HuH-7.5 (cell line): ENCODE measurements at regions not wholly inside any gene's neighbourhood (a gene's known extent, or its start where the extent isn't known, plus 50 kb on each side); places are given as distances from the start of the nearest gene placed in this dataset.
"Not testable (repeated sequence)": the region's sequence is repeated elsewhere in the genome, so short reads cannot be mapped to it uniquely, and the experiment has no call there.

Source experiments
- DNase-seq: peaks from one replicate; pipeline ENCODE4 v3.0.0; 2011; ENCODE audit warnings: low spot score

DNA sequence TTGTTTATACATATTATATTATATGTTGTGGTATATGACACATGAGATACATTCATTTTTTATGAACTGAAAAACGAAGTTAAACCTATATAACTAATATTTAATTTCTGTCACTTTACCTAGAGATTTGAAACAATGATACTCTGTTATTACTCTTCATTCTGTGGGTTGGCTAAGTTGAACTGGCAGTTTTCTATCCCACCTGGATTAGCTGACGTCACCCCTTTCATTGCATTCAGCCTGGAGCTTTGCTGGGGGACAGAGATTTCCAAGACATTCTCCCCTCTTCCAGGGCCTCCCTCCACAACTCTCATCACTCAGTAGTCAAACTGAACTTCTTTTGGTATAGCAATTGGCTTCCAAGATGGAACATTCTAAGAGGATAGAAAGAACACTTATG, 309.2 kb upstream of the SATB1 start:
- no peak for DNase-seq

DNA sequence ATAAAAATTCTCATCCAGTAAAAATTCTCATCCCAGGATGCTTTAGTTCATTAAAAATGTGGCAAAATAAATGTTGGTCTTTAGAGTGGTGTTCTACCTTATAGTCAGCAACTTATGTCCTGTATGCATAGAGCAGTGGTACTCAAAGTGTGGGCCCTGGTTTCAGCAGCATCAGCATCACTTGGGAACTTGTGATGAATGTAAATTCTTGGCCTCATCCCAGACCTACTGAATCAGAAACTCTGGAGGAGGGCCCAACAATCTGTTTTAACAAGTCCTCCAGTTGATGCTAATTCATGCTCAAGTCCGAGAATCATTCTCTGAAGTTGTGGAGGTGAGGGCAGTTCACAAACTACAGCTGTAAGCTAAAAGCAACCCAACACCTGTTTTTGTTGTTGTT, 307.3 kb upstream of the SATB1 start:
- no peak for DNase-seq

DNA sequence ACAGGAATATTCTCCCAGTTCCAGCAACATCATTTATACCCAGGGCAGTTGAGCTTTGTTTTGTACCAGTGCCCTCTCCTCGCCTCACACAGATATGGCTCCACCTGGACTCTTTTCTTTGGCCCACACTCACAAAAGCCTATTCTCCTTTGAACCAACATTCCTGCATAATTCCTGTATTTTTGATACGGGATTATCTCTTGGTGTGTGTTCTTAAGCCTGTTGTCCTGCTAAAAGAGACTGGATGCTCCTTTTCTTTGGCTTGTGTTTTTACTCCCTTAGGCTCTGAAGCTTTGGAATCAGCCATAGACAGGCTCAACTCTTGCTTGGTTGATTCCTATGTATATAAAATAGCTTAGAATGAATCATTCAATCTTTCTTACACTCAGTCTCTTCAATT, 305.4 kb upstream of the SATB1 start:
- no peak for DNase-seq

DNA sequence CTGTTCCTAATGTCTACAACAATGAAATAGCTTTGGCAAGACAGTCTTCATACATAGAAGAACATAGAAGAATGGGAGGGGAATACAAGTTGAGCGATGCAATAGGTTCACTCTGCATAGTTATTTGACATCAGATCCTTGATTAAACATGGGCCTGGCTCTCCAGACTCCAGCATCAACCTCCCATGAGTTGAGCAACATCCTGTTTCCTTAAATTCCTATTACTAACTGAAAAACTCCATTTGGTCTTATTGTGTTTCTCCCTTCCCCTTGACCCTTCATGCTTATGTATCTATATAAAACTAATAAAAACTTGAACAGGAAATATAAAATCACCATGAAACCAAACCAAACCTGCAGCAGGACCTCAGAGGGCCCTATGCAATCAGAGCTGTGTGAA, 304.5 kb upstream of the SATB1 start:
- DNase-seq = no peak

DNA sequence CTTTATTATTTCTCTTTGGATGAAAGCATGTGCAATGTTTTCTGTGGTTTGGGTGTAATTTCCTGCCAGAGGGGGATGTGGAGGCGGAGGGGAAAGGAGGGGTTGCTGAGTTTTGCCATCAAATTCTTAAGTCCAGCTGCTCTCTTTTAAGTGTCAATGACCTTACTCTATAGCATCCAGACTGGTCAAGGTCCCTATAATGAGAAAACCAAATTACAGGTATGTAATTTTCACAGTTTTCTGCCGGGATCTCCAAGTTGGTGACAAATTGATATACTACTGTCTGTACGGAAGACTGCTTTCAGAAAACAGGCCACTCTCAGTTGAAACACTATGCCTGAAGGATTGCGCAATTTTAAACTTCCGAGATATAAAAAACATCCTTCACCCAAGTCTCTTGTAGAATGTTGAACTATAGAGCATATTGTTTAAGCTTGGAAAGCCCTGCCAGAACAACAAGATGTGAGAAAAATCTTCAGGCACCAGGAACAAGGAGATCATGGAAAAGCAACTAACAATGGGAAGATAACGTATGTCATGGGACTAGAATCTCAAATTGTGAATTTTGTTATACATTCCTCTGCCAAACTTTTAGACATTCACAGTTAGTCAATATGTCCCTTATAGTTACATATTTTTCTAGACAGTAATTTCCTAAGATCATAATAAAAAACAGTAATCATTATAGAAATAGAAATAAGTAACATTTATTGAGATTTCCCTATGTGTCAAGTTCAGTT, 300.7 kb upstream of the SATB1 start:
- no peak for DNase-seq

DNA sequence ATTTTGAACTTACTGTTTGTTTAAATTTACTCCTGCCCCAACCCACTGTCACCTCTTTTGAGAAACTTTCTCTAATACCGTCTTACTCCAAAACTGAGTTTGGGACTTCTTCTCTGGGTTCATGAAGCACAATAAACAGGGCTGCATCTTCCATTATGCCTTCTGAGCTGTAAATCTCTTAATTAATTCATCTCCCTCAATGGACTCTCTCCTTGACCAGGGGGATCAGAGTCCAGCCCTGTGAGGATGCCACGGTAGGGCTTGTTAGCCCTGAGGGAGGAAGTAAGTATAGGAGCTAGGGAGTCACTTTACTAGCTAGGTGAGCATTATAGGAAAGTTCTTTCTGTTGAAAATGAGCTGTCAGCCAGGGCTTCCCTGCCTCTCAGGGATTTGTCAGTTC, 299.3 kb upstream of the SATB1 start:
- no peak for DNase-seq

DNA sequence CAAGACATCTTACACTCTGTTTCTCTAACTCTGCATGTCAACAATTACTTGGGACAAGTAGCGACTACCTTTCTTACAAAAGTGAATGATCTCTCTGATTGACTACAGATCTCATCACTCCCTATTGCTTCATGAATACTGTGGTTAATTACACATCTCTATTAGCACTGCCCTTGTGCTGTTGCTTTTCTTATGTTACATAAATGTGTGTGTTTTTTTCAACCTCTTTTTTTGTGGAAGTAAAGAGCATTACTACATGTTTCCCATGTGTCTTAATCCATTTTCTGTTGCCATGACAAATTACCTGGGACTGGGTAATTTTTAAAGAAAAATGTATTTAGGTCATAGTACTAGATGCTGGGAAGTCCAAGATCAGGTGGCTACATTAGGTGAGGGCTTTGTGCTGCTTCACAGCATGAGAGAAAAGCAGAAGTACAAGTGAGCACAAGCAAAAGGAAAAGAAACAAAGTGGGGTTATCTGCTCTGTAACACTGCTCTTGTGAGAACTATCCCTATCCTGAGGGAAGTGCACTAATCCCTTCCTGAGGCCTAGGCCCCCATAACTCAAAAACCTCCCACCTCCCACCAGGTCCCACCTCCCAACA, 298.2 kb upstream of the SATB1 start:
- no peak for DNase-seq

DNA sequence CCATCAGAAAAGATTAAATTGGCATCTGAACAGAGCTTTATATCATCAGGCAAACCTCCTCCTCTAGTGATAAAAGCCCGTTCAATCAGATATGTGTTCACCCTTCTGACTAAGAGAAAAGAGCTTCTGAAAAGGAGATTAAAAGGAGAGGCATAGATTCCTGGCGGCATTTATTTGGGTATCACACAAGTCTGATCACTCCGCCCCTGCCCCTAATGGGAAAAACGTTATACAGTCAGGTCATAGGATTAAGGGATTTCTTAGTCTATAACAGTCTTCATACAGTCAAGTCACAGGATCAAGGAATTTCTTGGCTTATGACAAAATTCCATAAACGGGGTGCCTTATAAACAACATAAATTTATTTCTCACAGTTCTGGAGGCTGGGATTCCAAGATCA, 295.4 kb upstream of the SATB1 start:
- no peak for DNase-seq

DNA sequence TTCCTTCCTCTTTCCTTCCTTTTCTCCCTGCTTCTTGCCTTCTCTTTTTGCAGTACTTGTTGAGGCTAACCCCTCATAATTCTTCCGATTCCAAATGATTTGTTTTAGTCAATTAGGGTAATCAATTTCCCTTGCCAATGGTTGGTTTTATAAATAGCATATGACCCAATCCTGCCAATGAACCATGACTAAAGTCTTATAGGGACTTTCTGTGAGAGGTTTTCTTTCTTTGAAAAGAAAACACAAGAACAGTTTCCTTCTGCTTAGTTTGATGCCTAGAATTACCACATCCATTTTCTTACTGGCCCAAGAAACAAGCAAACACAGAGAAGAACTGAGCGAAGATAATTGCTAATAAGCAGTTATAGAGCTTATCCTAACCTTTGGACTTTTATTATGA, 292.5 kb upstream of the SATB1 start:
- DNase-seq = no peak

DNA sequence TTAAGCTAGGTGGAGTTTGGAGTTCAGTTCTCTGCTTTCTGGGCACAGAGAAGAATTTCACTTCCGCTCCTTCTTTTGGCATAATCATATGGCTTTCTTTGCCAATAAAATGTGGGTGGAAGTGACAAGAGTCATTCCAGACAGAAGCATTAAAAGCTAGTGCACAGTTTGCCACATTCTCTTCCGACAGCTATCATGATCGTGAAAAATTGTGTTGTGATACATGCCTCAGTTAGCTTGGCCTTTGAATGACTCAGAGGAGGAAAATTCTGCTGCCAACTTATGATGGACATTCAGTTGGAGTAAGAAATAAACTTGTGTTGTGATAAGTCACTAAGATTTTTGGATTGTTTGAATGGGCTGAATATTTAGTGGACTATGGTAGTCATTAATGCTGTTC, 291.7 kb upstream of the SATB1 start:
- DNase-seq = no peak

DNA sequence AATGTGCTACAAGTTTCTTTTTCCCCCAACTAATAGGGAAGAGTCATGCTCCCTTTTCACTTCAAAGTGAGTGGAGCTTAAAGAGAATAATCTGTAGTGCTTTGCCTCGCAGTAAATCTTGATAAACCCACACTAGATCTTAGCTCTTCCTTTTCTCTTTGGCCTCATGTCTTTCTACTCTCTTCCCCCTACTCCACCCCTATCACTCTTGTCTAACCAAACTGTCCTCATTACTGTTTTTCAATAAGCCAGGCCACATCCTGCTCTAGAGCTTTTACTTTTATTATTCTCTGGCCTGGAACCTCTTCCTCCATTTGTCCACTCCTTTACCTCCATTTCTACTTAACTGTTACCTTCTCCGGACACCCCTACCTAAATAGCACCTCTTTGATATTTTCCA, 291.0 kb upstream of the SATB1 start:
- no peak for DNase-seq

DNA sequence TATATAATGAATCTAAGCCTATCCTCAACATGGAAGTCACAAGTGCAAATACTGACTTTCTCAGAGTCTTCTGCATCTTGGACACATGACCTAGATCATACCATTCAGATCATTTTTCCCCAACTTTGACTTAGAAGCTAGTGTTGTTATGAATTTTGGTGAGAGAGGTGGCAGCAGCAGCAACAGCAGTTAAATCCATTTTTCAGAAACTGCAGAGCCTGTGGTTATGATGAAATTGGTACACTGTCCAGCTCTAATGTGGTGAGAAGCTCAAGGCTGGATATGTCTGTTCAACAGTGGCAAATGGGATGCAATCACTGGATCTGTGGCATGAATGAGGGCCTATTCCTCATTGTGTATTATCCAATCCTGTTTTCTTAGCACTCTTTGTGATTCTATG, 290.1 kb upstream of the SATB1 start:
- no peak for DNase-seq

DNA sequence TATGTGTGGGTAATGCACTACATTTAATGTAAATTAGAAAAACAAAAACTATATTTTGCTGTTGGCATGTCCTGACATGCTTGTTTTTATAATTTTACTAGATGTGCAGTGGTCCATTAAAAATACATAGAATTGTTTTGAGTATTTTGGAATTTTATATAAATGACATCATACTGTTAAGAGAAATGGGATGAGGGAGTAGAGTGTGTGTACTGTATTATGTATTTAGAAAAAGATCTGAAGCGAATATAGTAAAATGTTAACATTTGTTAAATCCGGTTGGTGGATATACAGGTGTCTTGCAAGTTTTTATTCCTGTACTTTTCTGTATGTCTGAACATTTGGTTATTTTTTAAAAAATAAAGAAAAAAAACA, 288.4 kb upstream of the SATB1 start:
- DNase-seq = no peak

DNA sequence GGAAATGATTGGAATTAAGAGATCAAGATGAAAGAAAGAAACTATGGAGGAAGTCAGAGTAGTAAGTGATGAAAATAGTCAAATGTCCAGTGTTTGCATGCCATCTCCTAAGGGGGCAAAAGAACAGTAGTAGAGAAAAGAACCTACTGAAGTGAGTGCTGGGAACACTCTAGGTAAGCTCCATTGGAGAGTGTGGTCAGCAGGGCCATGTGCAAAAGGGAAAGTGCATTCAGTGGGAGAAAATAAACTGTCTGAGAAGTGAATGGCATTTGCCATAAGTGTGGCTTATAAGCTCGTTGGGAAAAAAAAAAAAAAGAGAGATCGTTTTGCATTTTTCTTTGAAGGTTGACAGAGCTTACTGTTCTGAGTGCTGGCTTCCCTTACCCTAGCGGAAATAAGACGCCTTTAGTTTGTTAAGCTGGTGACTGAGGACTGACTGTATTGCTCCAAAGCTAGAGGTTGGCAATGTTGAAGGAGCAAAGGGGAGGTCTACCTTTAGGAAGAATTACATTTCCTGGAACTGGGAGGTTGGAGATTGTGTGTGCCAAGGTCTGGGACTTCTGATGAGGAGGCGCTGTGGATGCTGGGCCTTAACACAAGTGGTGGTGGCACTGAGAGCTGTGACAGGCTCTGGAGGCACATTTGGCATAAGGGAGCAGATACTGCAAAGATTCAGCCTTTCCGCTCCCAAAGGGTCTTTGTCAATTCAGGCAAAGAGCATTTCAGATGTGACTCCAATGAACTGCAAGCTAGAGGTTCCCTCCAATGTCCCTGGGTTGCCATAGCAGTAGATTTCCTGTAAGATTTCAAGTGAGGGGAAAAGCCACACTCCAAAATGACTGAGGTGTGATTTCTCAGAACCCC, 287.8 kb upstream of the SATB1 start:
- no peak for DNase-seq

DNA sequence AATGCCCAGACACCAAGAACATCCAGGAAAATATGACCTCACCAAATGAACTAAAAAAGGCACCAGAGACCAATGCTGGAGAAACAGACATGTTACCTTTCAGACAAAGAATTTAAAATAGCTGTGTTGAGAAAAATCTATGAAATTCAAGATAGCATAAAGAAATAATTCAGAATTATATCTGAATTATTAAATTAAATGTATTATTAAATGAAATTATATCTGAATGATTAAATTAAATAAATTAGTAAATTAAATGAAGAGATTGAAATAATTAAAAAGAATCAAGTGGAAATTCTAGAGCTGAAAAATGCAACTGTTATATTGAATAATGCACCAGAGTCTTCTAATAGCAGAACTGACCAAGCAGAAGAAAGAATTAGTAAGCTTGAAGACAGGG, 279.2 kb upstream of the SATB1 start:
- DNase-seq = no peak

DNA sequence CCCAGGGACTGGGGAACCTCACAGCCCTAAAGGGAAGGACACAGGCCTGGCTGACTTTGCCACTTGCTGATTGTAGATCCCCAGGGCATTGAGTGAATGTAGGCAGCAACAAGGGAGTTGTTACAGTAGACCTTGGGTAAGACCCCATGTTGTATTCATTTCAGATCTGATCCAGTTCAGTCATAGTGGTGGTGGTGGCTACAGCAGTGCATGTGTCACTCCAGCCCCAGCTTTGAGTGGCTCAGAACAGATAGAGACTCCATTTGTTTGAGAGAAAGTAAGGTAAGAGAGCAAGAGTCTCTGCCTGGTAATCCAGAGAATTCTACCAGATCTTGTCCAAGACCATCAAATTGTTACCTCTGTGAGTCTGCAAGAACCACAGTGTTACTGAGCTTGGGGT, 278.7 kb upstream of the SATB1 start:
- no peak for DNase-seq

DNA sequence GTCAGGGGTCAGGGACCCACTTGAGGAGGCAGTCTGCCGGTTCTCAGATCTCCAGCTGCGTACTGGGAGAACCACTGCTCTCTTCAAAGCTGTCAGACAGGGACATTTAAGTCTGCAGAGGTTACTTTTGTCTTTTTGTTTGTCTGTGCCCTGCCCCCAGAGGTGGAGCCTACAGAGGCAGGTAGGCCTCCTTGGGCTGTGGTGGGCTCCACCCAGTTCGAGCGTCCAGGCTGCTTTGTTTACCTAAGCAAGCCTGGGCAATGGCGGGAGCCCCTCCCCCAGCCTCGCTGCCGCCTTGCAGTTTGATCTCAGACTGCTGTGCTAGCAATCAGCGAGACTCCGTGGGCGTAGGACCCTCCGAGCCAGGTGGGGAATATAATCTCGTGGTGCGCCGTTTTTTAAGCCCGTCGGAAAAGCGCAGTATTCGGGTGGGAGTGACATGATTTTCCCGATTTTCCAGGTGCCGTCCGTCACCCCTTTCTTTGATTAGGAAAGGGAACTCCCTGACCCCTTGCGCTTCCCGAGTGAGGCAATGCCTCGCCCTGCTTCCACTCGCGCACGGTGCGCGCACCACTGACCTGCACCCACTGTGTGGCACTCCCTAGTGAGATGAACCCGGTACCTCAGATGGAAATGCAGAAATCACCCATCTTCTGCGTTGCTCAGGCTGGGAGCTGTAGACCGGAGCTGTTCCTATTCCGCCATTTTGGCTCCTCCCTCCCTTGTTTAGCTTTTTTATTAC, 268.6 kb upstream of the SATB1 start:
- not testable (repeated sequence) for DNase-seq

DNA sequence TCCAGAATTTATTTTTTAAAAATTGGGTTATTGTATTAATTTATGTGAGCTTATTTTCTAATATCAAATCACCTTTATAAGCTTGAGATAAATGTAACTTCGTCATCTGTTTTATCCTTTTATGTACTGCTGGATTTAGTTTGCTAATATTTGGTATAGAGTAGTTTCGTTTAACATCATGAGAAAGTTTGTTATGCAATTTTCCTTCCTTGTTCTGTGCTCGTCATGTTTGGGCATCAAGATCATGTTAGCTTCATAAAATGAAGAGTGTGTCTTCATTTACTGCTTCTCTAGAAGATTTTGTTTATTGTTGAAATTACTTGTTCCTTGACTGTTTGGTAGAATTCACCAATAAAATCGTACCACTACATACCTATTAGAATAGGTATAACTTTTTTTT, 262.1 kb upstream of the SATB1 start:
- DNase-seq = no peak

DNA sequence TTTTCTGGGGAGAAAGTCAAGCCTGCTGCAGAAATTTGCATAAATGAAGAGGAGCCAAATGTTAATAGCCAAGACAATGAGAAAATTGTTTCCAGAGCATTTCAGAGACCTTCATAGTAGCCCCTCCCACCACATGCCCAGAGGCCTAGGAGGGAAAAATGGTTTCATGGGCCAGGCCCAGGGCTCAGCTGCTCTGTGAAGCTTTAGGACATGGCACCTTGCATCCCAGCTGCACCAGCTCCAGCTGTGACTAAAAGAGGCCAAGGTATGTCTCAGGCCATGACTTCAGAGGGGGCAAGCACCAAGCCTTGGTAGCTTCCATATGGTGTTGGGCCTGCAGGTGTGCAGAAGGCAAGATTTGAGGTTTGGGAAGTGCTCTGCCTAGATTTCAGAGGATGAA, 258.8 kb upstream of the SATB1 start:
- DNase-seq = no peak

DNA sequence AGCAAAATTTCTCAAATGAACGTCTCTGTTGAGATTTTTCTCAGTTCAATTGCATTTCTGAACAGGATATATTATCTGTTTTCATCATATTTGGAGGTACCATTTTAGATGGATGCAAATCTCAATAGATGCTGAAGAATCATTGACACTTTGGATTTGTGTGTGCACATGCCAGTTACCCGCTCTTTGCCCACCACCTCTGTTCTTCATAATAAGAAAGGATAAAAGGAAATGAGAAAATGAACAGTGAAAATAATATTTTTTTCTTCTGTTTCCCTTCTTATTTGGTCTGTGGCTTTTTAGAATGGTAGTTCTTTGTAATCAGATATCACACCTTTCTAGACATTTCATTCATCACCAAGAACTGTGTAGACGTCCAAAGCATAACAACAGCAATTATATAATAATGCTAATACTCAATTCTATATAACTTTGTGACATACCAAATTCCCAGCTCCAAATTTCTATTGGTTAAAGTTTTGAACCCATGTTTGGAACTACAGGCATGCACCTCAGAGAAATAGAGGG, 256.7 kb upstream of the SATB1 start:
- no peak for DNase-seq

DNA sequence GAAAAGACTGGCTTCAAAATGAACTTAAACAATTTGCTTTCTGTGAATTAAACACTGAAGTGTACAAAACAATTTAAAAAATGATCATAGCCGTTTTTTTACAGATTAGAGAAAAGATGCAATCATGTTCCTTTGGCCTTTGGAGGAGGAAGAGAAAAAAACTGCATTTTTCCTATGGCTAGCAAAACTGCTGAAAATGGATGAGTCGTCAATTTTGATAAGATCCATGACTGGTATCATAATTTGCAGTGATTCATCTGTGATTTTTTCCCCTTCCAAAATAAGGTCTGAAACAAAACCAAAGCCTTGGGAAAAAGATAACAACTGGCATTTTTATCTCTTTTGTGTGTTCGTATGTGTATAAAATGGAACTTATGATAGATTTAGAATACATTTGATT, 255.6 kb upstream of the SATB1 start:
- DNase-seq = no peak

DNA sequence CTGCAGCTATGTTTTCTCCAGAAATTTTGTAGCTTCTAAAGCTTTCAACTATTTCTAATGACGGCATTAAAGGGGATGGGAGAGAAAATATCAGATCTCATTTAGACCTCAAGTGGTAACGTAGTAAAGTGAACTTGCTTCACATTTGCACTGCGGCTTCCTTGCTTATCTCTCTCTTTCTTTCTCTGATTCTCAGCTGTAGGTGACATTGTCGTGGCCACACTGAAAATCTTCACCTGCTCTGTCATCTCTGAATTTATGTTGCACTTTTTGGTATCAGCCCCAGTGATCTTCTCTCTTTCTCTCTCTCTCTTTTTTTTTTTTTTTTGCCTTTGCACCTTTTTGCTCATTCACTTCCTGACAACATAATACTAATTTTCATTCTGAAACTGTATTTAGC, 254.1 kb upstream of the SATB1 start:
- no peak for DNase-seq
